ENCODE measurements at regions not wholly inside any gene's neighbourhood (a gene's known extent, or its start where the extent isn't known, plus 50 kb on each side); places are given as distances from the start of the nearest gene placed in this dataset.

- no peak for TF ChIP-seq POLR2AphosphoS5 (IDR thresholded peaks at IDR 0.05; ENCODE audit: low read depth, low read length)
- TF ChIP-seq TAF1 (IDR thresholded peaks at IDR 0.05; ENCODE audit: borderline replicate concordance, insufficient read depth, low read length): no peak
- no peak for TF ChIP-seq REST (IDR thresholded peaks at IDR 0.05; ENCODE audit: insufficient read depth in 1 of 2, low read depth in 2 of 2, low read length in 2 of 2)
Measured at GRCh38 chr5:104751969-104752368, 1189.4 kb upstream of the NUDT12 start.

Data from PFSK-1 (cell line).